GM12865 (cell line): ENCODE measurements at regions not wholly inside any gene's neighbourhood (a gene's known extent, or its start where the extent isn't known, plus 50 kb on each side); places are given as distances from the start of the nearest gene placed in this dataset.
"Not testable (repeated sequence)": the region's sequence is repeated elsewhere in the genome, so short reads cannot be mapped to it uniquely, and the experiment has no call there.

Experiments used
- DNase-seq: peaks from one replicate; pipeline ENCODE4 v3.0.0; 2010; ENCODE audit warnings: low read depth
- H3K4me3 ChIP-seq: 2 replicates; pipeline ENCODE4 v1.5.1; 2011; ENCODE audit warnings: mild to moderate bottlenecking, low read depth, low read length, control low read depth
- TF ChIP-seq, protein P1 (sequence below): IDR thresholded peaks from 2 replicates; pipeline ENCODE4 v1.5.1; 2011; ENCODE audit warnings: low read length, control low read depth, low read depth, inconsistent platforms; ENCODE audit not compliant: insufficient read depth; ENCODE audit errors: missing control alignments

DNA sequence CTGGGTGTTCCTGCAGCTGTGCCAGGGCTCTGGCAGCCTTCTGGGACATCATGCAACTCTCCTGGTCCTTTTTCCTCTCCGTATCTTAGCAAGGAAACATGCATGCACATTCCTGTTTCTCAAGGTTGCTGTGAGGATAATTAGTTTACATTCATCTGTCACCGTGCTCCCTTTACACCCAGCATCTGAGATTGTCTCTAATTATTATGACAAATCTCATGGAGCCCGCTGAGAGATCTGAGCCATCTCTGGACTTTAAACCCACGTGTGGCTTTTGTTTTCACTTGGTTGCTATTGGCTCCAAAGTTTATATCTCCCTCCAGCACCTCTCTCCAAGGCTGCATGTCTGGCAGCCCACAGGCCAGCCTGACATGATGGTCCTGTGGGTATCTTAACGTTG, 167.6 kb downstream of the UNC5CL start:
- no peak for DNase-seq
- TF ChIP-seq, protein P1, sequence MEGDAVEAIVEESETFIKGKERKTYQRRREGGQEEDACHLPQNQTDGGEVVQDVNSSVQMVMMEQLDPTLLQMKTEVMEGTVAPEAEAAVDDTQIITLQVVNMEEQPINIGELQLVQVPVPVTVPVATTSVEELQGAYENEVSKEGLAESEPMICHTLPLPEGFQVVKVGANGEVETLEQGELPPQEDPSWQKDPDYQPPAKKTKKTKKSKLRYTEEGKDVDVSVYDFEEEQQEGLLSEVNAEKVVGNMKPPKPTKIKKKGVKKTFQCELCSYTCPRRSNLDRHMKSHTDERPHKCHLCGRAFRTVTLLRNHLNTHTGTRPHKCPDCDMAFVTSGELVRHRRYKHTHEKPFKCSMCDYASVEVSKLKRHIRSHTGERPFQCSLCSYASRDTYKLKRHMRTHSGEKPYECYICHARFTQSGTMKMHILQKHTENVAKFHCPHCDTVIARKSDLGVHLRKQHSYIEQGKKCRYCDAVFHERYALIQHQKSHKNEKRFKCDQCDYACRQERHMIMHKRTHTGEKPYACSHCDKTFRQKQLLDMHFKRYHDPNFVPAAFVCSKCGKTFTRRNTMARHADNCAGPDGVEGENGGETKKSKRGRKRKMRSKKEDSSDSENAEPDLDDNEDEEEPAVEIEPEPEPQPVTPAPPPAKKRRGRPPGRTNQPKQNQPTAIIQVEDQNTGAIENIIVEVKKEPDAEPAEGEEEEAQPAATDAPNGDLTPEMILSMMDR: no peak
- no peak overlapping the region for H3K4me3 ChIP-seq

DNA sequence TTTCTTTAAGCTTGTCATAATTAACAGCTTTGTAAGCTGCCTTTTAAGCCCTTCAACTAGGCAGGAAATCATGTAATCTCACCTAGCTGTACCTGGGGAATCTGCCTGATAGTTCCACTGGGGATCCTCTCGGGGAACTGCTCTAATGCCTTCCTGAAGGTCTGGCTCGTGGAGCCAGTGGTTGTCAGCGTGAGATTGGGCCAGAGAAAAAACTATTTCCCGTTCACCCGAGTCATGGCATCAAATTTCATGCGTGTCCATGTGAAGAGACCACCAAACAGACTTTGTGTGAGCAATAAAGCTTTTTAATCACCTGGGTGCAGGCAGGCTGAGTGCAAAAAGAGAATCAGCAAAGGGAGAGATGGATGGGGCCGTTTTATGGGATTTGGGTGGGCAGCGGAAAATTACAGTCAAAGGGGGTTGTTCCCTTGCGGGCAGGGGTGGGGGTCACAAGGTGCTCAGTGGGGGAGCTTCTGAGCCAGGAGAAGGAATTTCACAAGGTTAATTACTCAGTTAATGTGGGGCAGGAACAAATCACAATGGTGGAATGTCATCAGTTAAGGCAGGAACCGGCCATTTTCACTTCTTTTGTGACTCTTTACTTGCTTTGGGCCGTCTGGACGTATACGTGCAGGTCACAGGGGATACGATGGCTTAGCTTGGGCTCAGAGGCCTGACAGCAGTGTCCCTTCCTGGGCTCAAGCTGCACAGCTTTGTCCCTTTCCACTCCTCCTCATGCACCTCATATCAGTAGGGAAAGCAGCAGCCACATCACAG, 170.7 kb downstream of the UNC5CL start:
- H3K4me3 ChIP-seq, DNase-seq: not testable (repeated sequence)

DNA sequence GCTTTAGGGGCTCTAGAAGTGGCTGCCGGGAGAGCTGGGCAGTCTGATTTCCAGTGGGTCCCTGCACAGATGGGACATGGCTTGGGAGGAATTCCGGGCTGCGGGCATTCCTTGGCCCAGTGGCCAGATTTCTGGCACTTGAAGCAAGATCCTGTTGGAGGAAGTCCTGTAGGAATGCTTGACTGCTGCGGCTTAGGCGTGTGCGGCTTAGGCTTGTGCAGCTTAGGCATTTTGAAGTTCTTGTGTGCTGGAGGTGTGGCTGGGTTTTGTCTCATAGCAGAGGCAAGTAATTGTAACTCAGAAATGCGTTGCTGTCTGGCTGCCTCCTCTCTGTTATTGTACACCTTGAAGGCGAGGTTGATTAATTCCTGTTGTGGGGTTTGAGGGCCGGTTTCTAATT, 171.5 kb downstream of the UNC5CL start:
- H3K4me3 ChIP-seq, DNase-seq: not testable (repeated sequence)

DNA sequence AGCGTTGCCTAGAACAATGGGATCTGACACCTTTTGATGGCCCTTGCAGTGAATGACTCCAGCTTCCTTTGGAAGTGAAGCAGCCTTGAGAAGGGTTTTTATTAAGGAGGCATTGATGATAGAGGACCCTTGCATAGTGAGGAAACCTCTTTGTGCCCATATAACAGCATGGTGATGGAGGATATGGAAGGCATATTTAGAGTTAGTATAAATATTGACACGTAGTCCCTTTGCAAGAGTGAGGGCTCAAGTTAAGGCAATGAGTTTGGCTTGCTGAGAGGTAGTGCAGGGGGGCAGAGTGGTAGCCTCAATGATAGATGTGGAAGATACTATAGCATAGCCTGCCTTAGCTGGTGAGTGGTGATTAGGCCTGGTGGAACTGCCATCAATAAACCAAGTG, 173.8 kb downstream of the UNC5CL start:
- DNase-seq, H3K4me3 ChIP-seq: not testable (repeated sequence)

DNA sequence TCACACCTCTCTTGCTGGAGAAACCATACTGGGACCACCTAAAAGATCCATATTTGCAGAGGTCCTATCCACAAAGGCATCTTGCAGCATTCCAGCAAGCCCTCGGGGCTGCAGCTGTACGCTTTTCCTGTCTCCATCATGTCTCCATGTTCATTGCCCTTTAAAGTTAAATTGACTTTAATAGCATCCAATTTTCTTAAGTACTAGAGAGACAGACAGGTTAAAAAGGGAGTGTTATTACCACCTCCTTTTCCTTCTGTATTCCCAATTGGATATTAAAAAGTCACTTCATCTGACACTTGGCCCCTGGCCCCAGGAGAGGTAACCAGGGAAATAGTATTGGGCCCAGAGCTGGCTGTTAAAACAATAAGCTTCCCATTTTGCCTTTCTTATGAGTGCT, 178.6 kb downstream of the UNC5CL start:
- H3K4me3 ChIP-seq: no peak overlapping the region
- no peak for DNase-seq
- TF ChIP-seq, protein P1: no peak

DNA sequence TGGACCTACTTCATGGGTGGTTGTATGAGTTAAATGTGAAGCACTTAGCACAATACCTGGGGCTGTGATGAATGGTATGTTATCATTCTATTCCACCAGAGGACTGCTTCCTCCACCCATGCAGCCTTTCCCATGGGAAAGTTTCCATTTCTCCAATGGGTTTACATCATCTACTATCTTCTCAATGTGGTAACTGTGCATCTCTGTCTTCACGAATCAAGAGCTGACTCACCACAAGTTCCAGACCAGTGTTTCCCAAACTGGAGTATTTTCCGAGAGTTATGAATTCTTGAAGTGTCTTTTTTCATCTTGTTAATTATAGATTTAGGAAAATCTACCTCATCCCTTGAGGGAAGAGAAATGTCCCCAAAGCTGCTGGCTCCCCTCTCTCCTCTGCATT, 182.8 kb downstream of the UNC5CL start:
- H3K4me3 ChIP-seq: no peak overlapping the region
- no peak for DNase-seq
- TF ChIP-seq, protein P1: no peak

DNA sequence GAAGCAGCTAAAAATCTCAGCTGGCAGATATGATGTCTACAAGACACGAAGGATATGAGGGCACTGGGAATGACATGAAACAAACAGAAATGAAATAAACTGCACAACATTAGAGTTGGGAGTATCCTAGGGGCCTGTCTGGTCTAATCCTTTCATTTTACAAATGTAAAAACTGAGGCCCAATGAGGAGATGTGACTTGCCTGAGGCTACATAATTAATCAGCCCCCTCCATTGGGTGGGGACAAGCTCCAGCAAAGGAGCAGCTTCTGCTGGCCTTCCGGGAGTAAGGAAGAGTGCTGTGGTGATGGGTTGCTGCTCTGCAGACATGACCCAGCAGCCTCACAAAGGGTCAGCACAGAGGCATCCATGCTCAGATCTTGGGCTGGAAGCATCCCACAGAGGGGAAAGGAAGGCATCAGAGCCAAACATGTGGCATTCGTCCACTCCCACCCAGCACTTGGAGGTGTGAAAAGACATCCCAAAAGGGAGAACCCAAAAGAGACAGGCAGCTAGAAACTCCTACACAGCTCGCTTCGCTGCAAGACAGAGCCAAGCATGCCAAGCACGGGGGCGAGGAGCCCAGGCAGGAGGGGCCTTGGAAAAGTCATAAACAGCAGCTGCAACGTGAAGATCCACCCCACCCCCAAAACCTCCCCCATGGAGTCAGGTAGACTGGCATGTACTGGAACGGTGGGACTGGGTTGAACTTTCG, 183.7 kb downstream of the UNC5CL start:
- no peak overlapping the region for H3K4me3 ChIP-seq
- TF ChIP-seq, protein P1: no peak
- no peak for DNase-seq

DNA sequence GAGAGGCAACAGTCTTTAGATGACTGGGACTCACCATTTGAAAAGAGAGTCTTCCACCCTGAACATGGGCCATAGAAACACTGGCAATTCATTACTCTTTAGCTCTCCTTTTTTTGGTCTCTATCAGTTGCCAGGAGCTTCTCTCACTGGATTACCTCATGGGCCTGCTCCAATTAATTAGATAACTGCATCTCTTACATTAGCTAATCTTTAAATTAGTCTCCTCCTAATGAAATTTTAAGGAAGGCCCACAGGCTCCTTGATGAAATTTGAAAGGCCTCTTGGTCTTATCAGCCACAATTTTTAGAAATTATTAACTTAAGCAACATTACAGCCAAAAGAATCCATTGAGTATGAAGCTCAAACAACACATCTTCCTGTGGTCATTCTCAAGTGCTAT, 184.4 kb downstream of the UNC5CL start:
- DNase-seq: no peak
- TF ChIP-seq, protein P1: no peak
- no peak overlapping the region for H3K4me3 ChIP-seq
